ENCODE measurements at regions not wholly inside any gene's neighbourhood (a gene's known extent, or its start where the extent isn't known, plus 50 kb on each side); places are given as distances from the start of the nearest gene placed in this dataset.

DNA sequence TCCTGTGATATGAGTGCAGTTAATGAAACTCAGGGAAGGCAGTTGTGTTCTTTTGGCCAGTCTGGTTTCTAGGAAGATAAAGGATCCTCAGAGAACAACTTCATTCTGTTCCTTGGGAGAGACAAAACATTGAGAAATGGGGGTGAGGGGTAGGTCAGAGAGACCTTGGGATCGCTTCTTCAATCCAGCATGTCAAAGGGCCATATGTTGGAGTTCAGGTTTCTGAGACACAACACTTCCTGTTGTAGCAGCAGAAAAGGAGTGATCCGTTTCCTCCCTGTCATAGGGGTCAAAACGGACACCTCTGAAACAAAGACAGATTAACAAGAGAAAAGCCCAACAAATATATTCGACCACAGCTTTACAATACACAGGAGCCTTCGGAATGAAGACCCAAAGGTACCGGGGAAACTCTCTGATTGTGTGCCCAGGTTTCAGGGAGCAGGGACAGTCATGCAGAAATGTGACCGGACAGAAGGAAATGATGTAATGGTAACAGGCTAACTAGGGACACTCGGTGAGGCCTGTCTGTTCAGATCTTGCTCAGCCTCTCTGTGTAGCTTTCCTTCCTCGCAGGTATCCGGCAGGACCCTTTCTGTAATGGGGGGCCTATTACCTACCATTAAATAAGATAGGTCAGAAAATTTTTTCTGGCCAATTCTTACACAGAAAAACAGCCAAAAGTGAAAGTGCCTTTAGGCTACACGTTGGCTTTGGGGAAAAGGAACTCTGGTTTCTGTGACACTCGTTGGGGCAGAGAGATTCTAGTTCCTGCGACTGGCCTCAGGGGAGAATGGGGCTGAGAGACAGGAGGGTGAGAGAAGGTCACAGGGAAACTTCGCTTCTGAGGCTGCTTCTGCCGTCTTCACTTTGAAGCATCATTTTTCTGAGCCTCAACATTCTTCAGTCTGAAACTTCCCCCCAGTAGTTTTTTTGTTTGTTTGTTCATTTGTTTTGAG is 103.3 kb upstream of the TLR3 start:
- TF ChIP-seq EZH2 (IDR thresholded peaks at IDR 0.05; ENCODE audit: borderline replicate concordance, insufficient read depth, low read length, poor library complexity, severe bottlenecking) (no peak), POLR2AphosphoS5 (IDR thresholded peaks at IDR 0.05) (no peak), EP300 (conservative IDR thresholded peaks at IDR 0.05; ENCODE audit: poor library complexity, severe bottlenecking) (no peak), SMC3 (conservative IDR thresholded peaks at IDR 0.05; ENCODE audit: poor library complexity) (no peak)
- TF ChIP-seq, protein P1, sequence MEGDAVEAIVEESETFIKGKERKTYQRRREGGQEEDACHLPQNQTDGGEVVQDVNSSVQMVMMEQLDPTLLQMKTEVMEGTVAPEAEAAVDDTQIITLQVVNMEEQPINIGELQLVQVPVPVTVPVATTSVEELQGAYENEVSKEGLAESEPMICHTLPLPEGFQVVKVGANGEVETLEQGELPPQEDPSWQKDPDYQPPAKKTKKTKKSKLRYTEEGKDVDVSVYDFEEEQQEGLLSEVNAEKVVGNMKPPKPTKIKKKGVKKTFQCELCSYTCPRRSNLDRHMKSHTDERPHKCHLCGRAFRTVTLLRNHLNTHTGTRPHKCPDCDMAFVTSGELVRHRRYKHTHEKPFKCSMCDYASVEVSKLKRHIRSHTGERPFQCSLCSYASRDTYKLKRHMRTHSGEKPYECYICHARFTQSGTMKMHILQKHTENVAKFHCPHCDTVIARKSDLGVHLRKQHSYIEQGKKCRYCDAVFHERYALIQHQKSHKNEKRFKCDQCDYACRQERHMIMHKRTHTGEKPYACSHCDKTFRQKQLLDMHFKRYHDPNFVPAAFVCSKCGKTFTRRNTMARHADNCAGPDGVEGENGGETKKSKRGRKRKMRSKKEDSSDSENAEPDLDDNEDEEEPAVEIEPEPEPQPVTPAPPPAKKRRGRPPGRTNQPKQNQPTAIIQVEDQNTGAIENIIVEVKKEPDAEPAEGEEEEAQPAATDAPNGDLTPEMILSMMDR (IDR thresholded peaks at IDR 0.05; ENCODE audit: poor library complexity, severe bottlenecking): no peak
- TF ChIP-seq, protein P2, sequence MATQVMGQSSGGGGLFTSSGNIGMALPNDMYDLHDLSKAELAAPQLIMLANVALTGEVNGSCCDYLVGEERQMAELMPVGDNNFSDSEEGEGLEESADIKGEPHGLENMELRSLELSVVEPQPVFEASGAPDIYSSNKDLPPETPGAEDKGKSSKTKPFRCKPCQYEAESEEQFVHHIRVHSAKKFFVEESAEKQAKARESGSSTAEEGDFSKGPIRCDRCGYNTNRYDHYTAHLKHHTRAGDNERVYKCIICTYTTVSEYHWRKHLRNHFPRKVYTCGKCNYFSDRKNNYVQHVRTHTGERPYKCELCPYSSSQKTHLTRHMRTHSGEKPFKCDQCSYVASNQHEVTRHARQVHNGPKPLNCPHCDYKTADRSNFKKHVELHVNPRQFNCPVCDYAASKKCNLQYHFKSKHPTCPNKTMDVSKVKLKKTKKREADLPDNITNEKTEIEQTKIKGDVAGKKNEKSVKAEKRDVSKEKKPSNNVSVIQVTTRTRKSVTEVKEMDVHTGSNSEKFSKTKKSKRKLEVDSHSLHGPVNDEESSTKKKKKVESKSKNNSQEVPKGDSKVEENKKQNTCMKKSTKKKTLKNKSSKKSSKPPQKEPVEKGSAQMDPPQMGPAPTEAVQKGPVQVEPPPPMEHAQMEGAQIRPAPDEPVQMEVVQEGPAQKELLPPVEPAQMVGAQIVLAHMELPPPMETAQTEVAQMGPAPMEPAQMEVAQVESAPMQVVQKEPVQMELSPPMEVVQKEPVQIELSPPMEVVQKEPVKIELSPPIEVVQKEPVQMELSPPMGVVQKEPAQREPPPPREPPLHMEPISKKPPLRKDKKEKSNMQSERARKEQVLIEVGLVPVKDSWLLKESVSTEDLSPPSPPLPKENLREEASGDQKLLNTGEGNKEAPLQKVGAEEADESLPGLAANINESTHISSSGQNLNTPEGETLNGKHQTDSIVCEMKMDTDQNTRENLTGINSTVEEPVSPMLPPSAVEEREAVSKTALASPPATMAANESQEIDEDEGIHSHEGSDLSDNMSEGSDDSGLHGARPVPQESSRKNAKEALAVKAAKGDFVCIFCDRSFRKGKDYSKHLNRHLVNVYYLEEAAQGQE (IDR thresholded peaks at IDR 0.05; ENCODE audit: borderline replicate concordance): no peak
